GM21786 (cell line): ENCODE measurements at regions not wholly inside any gene's neighbourhood (a gene's known extent, or its start where the extent isn't known, plus 50 kb on each side); places are given as distances from the start of the nearest gene placed in this dataset.
"Not testable (repeated sequence)": the region's sequence is repeated elsewhere in the genome, so short reads cannot be mapped to it uniquely, and the experiment has no call there.

ENCODE experiments used
- ATAC-seq: cut with Tn5 transposase; IDR thresholded peaks from one replicate; pipeline ENCODE4 v1.9.1; 2021; ENCODE audit not compliant: unreplicated experiment

DNA sequence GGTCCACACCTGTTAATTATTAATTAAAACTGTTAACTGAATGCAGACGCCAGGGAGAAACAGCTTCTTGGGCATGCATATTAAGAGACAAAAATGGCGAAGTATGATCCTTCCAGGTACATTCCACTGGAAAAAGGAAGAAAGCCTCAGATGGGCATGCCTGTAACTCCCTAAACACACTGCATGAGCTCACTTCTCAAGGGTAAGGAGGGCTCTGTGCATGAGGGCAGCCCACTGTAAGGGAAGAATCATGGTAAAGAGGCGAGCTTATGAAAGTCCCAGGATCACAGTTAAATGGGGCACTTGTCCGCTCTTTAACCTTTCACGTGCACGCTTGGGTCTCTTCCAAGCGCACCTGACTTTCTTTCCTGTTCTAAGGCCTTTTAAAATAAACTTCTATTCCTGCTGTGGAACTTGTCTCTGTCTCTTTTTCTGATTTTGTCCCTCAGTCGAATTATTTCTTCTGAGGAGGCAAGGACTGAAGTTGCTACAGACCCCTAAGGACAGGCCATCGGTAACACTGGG, 321.7 kb downstream of the PPP1R2C start:
- no peak for ATAC-seq

DNA sequence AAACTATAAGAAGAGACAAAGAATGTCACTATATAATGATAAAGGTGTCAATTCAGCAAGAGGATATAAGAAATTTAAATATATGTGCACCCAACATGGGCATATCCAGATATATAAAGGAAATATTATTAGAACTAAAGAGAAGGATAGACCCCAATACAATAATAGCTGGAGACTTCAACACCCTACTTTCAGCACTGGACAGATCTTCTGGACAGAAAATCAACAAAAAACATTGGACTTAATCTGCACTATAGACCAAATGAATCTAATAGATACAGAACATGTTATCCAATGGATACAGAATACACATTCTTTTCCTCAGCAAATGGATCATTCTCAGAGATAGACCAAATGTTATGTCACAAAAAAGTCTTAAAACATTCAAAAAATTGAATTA, 327.7 kb downstream of the PPP1R2C start:
- no peak for ATAC-seq

DNA sequence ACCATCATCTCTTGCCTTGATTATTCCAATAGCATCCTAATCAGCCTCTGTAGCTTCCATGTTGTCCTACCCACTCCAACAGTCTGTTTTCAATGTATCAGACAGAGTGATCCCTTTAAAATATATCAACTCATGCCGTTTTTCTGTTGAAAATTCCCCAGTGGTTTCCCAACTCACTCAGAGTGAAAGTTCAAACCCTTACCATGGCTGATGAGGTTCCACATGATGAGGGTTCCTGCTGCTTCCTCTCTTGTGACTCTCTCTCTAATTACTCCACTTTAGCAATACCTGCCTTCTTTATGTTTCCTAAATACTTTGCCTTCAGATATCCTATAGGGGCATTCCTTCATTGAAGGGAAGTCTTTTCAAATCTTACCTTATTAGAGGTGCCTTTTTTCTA, 334.7 kb downstream of the PPP1R2C start:
- no peak for ATAC-seq

DNA sequence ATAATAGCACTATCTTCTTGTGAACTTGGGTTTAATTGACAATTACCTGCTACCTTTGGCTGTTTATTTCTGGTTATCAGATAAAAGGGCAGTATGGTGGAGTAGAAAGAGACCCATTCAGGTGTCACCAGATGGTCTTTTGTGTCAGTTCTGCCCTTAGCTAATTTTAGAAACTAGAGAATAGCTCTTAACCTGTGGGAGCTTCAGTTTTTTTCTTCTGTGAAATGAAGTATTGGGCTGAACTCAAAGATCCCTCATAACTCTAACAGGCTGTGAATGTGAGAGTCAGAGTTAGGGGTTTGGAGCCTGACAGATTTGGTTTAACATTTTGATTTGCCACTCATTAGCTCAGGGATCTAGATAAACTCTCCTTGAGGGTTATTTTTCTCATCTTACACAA, 335.2 kb downstream of the PPP1R2C start:
- no peak for ATAC-seq

DNA sequence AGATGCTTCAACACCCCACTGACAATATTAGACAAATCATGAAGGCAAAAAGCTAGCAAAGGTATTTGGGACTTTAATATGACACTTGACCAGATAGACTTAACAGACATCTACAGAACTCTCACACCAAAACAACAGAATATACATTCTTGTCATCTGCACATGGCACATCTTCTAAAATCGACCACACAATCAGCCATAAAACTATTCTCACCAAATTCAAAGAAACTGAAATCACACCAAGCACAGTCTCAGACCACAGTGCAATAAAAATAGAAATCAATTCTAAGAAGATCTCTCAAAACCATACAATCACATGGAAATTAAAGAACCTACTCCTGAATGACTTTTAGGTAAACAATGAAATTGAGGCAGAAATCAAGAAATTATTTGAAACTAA, 340.8 kb downstream of the PPP1R2C start:
- no peak for ATAC-seq

DNA sequence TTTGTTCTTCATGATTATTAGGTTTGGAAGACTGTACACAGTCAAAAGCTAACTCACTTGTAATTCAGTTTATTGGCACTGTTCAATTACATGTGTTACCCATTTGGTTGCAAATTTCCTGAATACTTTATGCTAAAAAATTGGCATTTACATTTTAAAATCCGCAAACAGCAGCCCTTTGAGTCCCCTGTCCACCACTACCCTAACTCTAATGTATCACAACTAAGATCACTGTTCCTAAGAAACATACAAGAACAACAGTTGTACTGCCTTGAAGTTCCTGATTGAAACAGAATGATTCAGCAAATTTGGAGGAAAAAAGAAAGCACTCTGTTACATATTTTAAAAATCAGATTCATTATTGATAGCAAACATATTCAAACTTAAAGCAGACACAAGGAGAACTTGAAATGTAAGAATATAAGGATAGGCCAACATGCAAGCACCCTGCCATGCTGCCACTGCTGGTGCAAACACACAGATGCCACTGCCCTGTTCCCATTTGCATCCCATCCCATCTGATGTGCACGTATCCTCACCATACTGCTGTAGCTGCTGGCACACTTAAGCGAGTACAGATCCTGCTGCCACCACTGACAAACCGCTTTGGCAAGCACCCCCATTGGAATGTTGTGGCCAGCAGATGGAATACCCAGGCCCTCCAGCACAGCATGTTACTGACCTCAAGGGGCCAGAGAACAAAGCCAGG, 343.4 kb downstream of the PPP1R2C start:
- ATAC-seq, result no peak

DNA sequence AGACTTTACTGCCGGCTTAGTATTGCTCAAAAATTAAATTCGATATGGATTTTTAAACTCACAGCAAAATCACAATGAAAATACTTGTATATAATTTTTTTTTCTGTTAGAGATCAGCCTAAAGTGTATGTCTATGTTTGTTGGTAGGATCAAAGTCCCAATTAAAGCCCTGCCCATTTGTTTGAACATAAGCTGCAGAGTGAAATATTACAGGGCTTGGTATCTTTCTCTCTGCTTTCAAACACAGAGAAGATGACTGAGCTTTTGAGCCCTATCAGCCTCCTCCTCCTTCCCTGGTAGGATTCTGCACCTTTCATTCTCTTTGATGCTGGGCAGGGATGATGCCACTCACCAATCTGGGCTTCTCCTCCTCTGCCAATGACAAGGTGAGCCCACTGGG, 345.4 kb downstream of the PPP1R2C start:
- ATAC-seq, result no peak

DNA sequence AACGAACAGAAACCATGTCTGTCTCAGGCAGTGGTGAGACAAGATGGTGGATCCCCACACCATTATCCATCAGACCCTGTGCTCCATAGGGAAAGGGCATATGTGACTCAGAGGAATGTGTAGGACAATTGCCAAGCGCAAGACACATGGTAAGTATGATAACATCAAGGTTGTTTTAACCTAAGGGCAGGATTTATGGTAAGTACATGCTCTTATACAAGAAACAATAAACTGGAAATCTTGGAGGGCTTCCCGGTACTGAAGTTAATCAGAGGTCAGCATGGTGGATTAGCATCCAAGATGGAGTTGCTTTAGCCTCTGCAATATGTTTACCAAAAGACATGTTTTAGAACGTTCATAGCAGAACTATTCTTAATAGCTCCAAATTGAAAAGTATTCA, 355.0 kb downstream of the PPP1R2C start:
- no peak for ATAC-seq

DNA sequence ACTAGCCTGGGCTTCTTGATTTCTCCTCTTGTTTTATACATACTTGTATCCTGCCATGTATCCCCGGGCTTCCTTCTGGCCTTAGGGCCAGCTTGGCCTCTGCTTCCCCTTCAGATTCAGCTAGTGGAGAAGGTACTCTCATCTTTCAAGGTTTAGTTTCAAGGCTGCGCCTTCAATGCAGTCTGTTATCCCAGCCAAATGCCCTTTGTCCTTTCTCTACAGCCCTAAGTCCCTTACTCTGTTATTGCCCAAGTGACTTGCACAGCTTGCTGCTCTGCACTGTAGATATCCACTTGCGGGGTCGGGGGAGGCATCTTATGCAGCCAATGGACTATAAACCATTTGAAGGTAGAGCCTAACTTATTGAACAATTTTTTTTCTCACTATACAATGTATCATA, 357.5 kb downstream of the PPP1R2C start:
- ATAC-seq, result no peak

DNA sequence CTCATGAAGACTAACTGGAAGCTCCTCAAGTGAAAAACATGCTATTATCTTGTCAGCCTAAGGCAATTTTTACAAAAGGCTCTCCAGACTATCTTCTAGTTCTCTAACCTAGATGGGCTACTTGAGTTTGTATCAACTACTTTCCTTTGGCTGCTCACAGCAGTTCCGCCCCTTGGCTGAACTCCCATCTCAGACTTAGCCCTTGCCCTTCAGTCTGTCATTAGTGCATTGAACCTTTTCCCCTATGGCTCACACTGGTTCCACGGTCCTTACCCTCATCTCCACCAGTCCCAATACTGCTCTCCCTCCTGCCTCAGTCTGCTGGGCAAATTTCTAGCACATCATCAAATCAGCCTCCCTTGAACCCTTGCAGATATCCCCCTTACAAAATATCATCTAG, 362.3 kb downstream of the PPP1R2C start:
- ATAC-seq, result no peak

DNA sequence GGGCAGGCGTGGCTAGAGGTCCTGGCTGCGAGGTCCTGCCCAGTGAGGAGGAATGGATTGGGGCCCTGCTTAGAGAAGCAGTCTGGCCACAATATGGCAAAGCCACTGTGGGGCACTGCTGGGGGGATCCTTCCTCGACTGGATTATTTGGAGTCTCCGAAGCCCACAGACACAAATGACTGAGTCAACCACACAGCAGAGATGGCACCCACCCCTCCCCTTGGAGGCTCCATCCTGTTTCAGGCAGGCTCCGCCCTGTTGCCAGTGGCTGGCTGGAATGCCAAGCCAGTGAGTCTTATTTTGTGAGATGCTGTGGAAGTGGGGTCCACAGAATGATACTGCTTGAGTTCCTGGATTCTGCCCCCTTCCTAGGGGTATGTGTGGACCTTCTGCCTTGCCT, 363.9 kb downstream of the PPP1R2C start:
- no peak for ATAC-seq

DNA sequence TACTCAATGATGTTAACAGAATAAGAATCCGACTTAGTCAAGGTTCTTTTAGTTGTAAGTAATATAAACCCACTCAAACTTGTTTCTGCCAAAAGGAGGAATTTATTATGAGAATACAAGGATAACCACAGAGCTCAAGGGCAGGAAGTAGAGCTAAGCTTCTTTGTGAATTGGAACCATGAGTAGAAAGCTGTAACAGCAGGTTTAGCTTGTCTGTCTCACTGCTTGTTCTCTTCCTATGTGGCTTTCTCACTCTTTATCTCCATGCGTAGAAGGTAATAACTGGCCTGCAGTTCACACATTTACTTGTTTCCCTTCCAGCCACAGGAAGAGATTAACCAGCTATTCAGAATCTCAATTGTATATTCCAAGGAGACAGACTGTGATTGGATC, 378.3 kb downstream of the PPP1R2C start:
- ATAC-seq, result no peak

DNA sequence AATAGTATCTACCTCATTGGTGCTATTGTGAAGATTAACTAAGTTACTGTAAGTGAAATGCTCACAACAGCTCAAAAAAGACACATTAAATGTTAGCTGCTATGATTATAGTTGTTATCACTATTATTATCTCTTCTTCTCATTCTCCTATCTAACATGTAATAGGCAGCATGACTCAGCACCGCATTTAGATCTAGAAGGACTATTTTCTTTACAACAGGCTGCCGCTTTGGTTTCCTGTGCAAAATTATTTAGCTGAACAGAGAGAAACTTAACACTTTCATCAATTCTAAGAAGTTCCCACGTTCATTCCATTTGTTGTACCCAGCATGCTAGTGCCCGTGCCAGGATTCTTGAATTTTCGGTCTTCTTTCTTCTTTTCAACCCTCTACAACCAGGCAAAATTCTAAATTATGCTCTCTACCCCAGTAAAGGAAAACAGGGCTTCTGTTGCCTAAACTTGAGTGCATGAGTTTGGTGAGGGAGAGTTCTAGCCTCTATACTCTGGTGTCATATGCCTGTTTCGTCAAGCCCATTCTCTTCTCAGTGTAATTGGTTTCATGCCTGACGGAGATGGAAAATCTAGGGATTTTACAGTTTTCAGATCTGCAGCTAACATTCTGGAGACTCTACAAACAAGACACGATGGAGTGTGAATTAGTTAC, 378.9 kb downstream of the PPP1R2C start:
- no peak for ATAC-seq

DNA sequence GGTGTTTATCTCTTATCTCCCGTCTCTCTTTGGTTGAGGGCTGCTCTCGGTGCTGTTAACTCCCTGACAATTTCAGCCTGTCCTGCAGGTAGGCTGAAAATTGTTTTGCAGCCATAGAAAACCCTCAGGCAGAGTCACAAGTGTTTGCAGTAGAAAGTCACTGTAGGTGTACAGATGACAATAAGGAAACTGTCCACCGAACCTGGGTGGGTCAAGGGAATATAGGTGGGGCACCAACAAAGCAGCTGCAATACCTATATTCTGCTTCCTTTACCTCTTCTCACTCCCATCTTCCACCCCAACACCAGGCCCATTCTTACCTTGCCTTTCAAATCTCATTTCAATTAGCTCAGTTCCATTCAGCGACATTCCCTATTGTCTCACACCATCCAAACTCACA, 381.8 kb downstream of the PPP1R2C start:
- no peak for ATAC-seq

DNA sequence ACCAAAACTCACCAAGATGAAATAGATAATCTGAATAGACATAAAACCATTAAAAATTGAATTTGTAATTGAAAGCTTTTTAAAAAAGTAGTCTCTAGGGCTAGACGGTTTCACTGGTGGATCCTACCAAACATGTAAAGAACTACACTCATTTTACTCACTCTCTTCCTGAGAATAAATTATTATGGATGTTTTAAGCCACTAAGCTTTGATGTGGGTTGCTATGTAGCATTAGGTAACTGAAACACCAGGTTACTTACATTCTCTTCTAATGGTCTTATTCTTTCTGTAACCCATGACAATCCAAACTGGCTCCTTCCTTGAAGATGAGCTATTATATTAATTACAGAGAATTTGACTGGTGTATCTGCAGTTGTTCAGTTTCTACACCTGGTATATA, 385.1 kb downstream of the PPP1R2C start:
- no peak for ATAC-seq

DNA sequence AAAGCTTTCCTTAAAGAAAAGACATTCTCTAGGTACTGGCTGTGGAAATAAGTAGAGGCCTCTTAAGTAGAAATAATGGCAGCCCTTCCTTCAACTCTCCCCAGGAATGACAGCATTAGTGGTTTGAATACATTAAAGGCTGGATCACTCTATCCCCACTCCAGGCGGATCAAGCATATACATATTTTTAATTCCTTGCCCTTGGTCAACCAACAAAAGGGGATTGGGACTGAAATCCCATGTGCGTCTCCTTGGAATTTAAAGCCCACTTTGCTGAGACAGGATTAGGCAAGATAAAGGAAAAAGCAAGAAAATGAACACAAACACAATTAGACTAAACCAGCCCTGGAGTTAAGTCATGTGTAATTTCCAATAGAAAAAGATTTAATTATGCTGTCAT, 391.3 kb downstream of the PPP1R2C start:
- ATAC-seq, result no peak

DNA sequence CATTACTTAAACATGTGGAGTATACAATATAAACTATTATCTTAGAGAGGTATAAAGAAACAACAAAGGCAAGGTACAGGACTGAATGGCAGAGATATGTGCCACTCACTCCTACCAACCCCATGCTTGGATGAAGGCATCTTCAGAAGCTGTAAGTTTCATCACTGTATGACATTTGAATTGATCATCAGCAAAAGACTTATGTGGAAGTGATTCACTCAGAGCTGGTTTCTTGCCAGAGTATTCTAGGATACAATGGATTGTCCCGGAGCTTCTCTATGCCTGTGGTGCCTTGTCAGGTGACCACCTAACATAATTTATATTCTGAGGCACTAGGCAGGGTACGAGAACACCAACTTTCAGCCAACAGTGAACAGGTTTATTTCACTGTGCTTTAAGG, 392.2 kb downstream of the PPP1R2C start:
- ATAC-seq, result no peak

DNA sequence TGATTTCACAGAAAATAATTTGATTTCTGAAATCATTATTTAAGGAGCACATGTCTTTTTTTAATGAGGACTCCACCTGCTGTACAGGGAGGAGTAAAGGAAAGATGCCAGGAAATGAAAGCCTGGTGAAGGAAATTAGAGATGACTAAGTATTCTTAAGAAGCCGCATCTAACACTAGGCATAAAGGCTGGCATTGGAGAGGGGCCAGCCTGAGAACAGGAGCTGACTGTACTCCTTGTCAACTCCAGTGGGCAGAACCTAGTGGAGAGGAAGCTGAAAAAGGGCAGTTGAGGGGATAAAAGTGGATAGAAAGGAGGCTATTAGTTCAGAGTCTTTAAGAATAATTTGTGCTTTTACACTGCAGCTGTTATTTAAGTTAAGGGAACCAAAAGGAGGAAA, 393.0 kb downstream of the PPP1R2C start:
- ATAC-seq, result no peak

DNA sequence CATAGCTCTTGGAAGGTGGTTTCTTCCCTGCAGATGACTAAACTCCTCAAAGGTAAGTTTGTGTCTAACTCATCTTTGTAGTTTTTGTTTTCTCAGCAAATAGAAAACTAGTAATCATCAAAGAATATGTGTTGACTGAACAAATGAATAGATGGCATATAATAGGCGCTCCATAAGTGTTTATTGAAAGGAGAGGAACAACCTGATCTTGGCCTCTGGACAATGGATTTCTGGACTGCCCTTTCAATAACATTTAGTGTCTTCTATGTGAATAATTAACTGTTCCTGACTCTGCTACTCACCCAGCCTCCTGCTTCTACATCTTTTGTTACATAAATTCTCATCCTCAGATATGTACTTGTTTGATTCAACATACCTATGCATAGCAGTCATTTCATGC, 399.1 kb downstream of the PPP1R2C start:
- no peak for ATAC-seq

DNA sequence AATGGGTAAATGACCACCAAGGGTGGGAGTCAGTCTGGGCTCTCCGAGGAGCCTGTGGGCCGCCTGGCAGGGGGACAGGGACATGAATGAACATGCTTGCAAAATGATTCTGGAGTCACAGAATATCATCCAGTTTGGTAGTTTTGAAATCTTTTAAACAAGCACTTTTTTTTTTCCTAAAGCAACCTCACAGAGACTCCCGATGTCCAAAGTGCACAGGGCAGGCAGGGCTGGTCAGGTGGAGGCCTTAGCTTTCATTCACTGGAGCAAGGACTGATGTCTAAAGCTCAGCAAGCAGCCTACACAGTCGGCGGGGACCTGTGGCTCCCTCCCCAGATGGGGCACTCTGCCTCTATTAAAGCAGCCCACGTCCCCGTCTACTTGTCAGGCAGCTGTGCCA, 402.9 kb downstream of the PPP1R2C start:
- ATAC-seq, result no peak

DNA sequence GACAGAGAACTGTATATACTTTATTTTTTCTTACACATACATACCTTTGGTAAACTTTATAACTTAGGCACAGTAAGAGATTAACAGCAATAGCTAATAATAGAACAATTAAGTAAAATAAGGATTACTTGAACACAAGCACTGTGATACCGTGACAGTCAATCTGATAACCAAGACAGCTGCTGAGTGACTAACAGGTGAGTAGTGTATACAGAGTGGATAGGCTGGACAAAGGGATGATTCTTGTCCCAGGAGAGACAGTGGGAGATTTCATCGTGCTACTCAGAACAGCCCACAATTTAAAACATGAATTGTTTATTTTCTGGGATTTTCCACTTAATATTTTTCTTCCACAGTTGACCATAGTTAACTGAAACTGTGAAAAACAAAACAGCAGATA, 411.8 kb downstream of the PPP1R2C start:
- no peak for ATAC-seq

DNA sequence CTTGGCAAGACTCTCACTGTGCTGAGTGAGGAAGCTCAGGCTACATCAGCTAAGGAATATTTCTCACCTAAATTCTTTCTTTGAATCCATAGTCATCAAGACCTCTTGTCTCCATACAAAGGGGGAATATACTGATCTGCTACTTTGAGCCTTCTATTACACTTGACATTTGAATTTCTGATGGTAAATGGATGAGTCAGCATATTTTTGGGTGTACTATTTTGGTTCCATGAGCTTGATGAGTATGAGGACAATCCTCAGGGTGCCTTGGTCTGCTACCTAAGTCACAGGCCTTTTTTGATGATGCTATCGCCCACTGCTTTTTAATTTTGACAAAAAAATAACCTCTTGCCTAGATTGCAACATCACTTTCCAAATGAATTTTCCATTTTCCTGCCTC, 415.7 kb downstream of the PPP1R2C start:
- no peak for ATAC-seq

DNA sequence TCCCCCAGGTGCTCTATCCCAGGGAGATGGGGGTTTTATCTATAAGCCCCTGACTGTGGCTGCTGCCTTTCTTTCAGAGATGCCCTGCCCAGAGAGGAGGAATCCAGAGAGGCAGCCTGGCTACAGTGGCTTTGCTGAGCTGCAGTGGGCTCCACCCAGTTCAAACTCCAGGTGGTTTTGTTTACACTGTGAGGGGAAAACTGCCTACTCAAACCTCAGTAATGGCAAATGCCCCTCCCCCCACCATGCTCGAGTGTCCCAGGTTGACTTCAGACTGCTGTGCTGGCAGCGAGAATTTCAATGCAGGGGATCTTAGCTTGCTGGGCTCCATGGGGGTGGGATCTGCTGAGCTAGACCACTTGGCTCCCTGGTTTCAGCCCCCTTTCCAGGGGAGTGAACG, 419.6 kb upstream of the CASK start:
- ATAC-seq, result not testable (repeated sequence)
